Hepatocyte (in vitro differentiated cells): ENCODE measurements at regions not wholly inside any gene's neighbourhood (a gene's known extent, or its start where the extent isn't known, plus 50 kb on each side); places are given as distances from the start of the nearest gene placed in this dataset.

Experiments used
- DNase-seq: peaks from one replicate; pipeline ENCODE4 v3.0.0-alpha.2; 2016; ENCODE audit warnings: low spot score
- H2AFZ ChIP-seq: fragments of 200-600 bp; sonication (generic); 2 replicates; pipeline ENCODE4 v1.6.0; 2016; ENCODE audit warnings: antibody characterized with exemption, mild to moderate bottlenecking
- H3K27ac ChIP-seq: fragments of 200-600 bp; sonication (generic); 2 replicates; pipeline ENCODE4 v1.5.1; 2016; ENCODE audit warnings: mild to moderate bottlenecking
- H3K27me3 ChIP-seq: fragments of 200-600 bp; sonication (generic); 2 replicates; pipeline ENCODE4 v1.6.1; 2016
- H3K36me3 ChIP-seq: fragments of 200-600 bp; sonication (generic); replicated peaks from 2 replicates; pipeline ENCODE4 v1.5.1; 2016; ENCODE audit warnings: low read depth; ENCODE audit not compliant: insufficient read depth
- H3K4me1 ChIP-seq: fragments of 200-600 bp; sonication (generic); 2 replicates; pipeline ENCODE4 v1.5.1; 2016; ENCODE audit warnings: mild to moderate bottlenecking, moderate library complexity; ENCODE audit not compliant: insufficient read depth
- H3K4me2 ChIP-seq: fragments of 200-600 bp; sonication (generic); 2 replicates; pipeline ENCODE4 v1.6.0; 2016
- H3K4me3 ChIP-seq: fragments of 200-600 bp; sonication (generic); 2 replicates; pipeline ENCODE4 v1.5.1; 2016; ENCODE audit warnings: mild to moderate bottlenecking
- H3K79me2 ChIP-seq: fragments of 200-600 bp; sonication (generic); 2 replicates; pipeline ENCODE4 v1.6.0; 2017; ENCODE audit warnings: mild to moderate bottlenecking
- H3K9me2 ChIP-seq: fragments of 200-600 bp; sonication (generic); replicated peaks from 2 replicates; pipeline ENCODE4 v1.6.0; 2017; ENCODE audit warnings: mild to moderate bottlenecking; ENCODE audit not compliant: insufficient read depth
- H3K9me3 ChIP-seq: fragments of 200-600 bp; sonication (generic); 2 replicates; pipeline ENCODE4 v1.5.1; 2016; ENCODE audit warnings: low read depth, mild to moderate bottlenecking
- H4K20me1 ChIP-seq: fragments of 200-600 bp; sonication (generic); 2 replicates; pipeline ENCODE4 v1.6.0; 2016; ENCODE audit warnings: mild to moderate bottlenecking; ENCODE audit not compliant: insufficient read depth, poor library complexity, severe bottlenecking
- CTCF ChIP-seq: fragments of 200-600 bp; sonication (generic); IDR thresholded peaks from 2 replicates; pipeline ENCODE4 v1.5.1; 2016; ENCODE audit warnings: antibody characterized with exemption, mild to moderate bottlenecking; ENCODE audit not compliant: poor library complexity
- EZH2 ChIP-seq: fragments of 200-600 bp; sonication (generic); IDR thresholded peaks from 2 replicates; pipeline ENCODE4 v1.6.1; 2016; ENCODE audit warnings: antibody characterized with exemption, mild to moderate bottlenecking, borderline replicate concordance
- EZH2phosphoT487 ChIP-seq: fragments of 200-600 bp; sonication (generic); IDR thresholded peaks from one replicate; pipeline ENCODE4 v1.6.1; 2018; ENCODE audit warnings: antibody characterized with exemption, mild to moderate bottlenecking, low read depth, moderate library complexity; ENCODE audit not compliant: unreplicated experiment, severe bottlenecking
- WGBS: methylation state at CpG from one replicate; pipeline ENCODE4 v1.1.6; 2016; ENCODE audit warnings: low lambda C conversion rate; ENCODE audit errors: missing lambda C conversion rate; 5-methylcytosine and 5-hydroxymethylcytosine counted together

- H3K27me3 ChIP-seq, result no peaks in the 10 kb centered on the region
- H3K9me3 ChIP-seq, result no peaks in the 10 kb centered on the region
- H3K4me1 ChIP-seq, result no peaks in the 10 kb centered on the region
- no peak for DNase-seq
- no peak overlapping the region for H2AFZ ChIP-seq
- no peak overlapping the region for H3K27ac ChIP-seq
- TF ChIP-seq EZH2, result no peak
- TF ChIP-seq CTCF, result no peak
- TF ChIP-seq EZH2phosphoT487, result no peak
- H4K20me1 ChIP-seq, result no peaks in the 10 kb centered on the region
- H3K9me2 ChIP-seq, result no peaks in the 10 kb centered on the region
- no peaks in the 10 kb centered on the region for H3K36me3 ChIP-seq
- H3K79me2 ChIP-seq, result no peaks in the 10 kb centered on the region
- H3K4me3 ChIP-seq, result no peak overlapping the region
- 96% methylated on average over 2 of the region's 2 CpGs for WGBS
- no peak overlapping the region for H3K4me2 ChIP-seq
Observed at GRCh38 chr15:96153929-96154328, 176.6 kb upstream of the NR2F2 start.

DNA sequence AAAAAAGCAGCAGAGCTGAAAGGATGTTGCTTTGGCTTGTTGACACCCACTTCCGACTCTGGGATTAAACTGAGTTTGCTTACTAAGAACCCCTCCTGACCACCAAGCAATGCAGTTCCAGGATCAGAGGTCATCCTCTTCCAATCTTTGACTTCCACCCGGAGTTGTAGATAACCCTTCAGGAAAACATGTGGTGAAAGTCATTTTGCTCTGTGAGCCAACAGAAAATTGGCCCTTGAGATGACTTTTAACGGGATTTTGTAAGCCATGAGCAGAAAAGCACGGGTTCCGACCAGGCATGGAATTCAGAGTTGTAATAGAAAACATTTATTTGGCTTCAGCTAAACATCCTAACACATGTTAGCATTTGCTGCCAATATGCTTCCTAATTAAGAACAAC, 171.6 kb upstream of the NR2F2 start:
- H4K20me1 ChIP-seq, result no peaks in the 10 kb centered on the region
- H3K4me1 ChIP-seq, result no peaks in the 10 kb centered on the region
- H3K79me2 ChIP-seq, result no peaks in the 10 kb centered on the region
- WGBS, result 65% methylated on average over 5 of the region's 5 CpGs
- no peak for TF ChIP-seq CTCF
- no peaks in the 10 kb centered on the region for H3K9me2 ChIP-seq
- H3K27ac ChIP-seq, result no peak overlapping the region
- DNase-seq, result no peak
- no peak overlapping the region for H3K4me3 ChIP-seq
- no peak overlapping the region for H3K4me2 ChIP-seq
- no peaks in the 10 kb centered on the region for H3K9me3 ChIP-seq
- no peaks in the 10 kb centered on the region for H3K27me3 ChIP-seq
- H2AFZ ChIP-seq, result no peak overlapping the region
- H3K36me3 ChIP-seq, result no peaks in the 10 kb centered on the region

- no peaks in the 10 kb centered on the region for H3K9me3 ChIP-seq
- no peaks in the 10 kb centered on the region for H3K9me2 ChIP-seq
- H3K27ac ChIP-seq, result no peak overlapping the region
- WGBS, result 49% methylated on average over 8 of the region's 8 CpGs
- no peak overlapping the region for H3K4me2 ChIP-seq
- no peaks in the 10 kb centered on the region for H3K27me3 ChIP-seq
- DNase-seq, result peak; percentile 30
- peaks cover 2% of the 10 kb centered on the region for H3K4me1 ChIP-seq
- no peak overlapping the region for H3K4me3 ChIP-seq
- H4K20me1 ChIP-seq, result no peaks in the 10 kb centered on the region
- TF ChIP-seq EZH2phosphoT487 (no peak), EZH2 (no peak), CTCF (no peak)
- no peaks in the 10 kb centered on the region for H3K36me3 ChIP-seq
- H3K79me2 ChIP-seq, result no peaks in the 10 kb centered on the region
- no peak overlapping the region for H2AFZ ChIP-seq
Observed at GRCh38 chr15:96160269-96160668, 170.2 kb upstream of the NR2F2 start.

GRCh38 chr15:96160800-96161199, 169.7 kb upstream of the NR2F2 start:
- TF ChIP-seq EZH2, result no peak
- no peak for TF ChIP-seq CTCF
- no peak for TF ChIP-seq EZH2phosphoT487
- H3K9me3 ChIP-seq, result no peaks in the 10 kb centered on the region
- H3K79me2 ChIP-seq, result no peaks in the 10 kb centered on the region
- H3K9me2 ChIP-seq, result no peaks in the 10 kb centered on the region
- no peaks in the 10 kb centered on the region for H3K27me3 ChIP-seq
- no peaks in the 10 kb centered on the region for H4K20me1 ChIP-seq
- no peak overlapping the region for H3K27ac ChIP-seq
- H3K4me1 ChIP-seq, result peaks cover 8% of the 10 kb centered on the region
- H3K36me3 ChIP-seq, result no peaks in the 10 kb centered on the region
- no peak overlapping the region for H3K4me2 ChIP-seq
- no peak overlapping the region for H2AFZ ChIP-seq
- no peak overlapping the region for H3K4me3 ChIP-seq
- DNase-seq, result no peak
- 88% methylated on average over 1 of the region's 1 CpG for WGBS
